Vagina (tissue), 2 donors: ENCODE measurements at regions not wholly inside any gene's neighbourhood (a gene's known extent, or its start where the extent isn't known, plus 50 kb on each side); places are given as distances from the start of the nearest gene placed in this dataset.

Source experiments
- POLR2AphosphoS5 ChIP-seq, 2 donors: sonication (generic); formaldehyde crosslinking; IDR thresholded peaks; one replicate each; pipeline ENCODE4 v1.9.0; 2017; ENCODE audit warnings: antibody characterized with exemption in 2 of 2, mild to moderate bottlenecking in 2 of 2, low read depth in 1 of 2; ENCODE audit not compliant: insufficient read depth in 1 of 2
- TF ChIP-seq, protein P1 (sequence below), 3 experiments: fragments of 450-650 bp in 2 of 3; fragments of 200-600 bp in 1 of 3; sonication (generic) in 1 of 3; IDR thresholded peaks; one replicate each; pipeline ENCODE4 v1.5.1; 2017 to 2019; ENCODE audit warnings: antibody characterized with exemption in 3 of 3, mild to moderate bottlenecking in 2 of 3, moderate library complexity in 2 of 3

DNA sequence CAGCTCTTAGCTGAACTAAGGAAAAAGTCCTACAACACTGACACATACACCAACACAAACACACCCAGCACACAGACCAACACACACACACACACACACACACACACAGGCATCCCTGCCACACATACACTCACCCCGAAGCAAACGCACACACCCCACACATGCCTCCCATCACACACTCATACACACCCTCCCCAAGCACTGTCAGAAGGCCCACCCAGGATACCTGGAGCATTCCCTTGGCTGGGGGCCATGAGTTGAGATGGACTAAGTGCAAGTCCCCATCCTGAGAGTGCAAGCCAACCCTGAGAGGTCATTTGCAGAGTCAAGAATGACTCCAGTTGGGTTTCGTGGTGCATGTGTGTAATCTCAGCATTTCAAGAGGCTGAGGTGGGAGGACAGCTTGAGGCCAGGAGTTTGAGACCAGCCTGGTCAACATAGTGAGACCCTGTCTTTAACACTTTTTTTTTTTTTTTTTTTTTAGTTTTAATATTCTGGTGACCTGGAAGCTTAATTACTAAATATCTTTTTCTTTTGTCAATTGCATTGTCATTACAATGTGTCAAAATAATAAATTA lies 117.3 kb downstream of the RHOU start:
- no peak for TF ChIP-seq POLR2AphosphoS5 (IDR thresholded peaks at IDR 0.05; ENCODE audit: insufficient read depth in 1 of 2, low read depth in 1 of 2)
- TF ChIP-seq, protein P1, sequence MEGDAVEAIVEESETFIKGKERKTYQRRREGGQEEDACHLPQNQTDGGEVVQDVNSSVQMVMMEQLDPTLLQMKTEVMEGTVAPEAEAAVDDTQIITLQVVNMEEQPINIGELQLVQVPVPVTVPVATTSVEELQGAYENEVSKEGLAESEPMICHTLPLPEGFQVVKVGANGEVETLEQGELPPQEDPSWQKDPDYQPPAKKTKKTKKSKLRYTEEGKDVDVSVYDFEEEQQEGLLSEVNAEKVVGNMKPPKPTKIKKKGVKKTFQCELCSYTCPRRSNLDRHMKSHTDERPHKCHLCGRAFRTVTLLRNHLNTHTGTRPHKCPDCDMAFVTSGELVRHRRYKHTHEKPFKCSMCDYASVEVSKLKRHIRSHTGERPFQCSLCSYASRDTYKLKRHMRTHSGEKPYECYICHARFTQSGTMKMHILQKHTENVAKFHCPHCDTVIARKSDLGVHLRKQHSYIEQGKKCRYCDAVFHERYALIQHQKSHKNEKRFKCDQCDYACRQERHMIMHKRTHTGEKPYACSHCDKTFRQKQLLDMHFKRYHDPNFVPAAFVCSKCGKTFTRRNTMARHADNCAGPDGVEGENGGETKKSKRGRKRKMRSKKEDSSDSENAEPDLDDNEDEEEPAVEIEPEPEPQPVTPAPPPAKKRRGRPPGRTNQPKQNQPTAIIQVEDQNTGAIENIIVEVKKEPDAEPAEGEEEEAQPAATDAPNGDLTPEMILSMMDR (IDR thresholded peaks at IDR 0.05) = no peak
